Midbrain (tissue), 1 donor: ENCODE measurements at regions not wholly inside any gene's neighbourhood (a gene's known extent, or its start where the extent isn't known, plus 50 kb on each side); places are given as distances from the start of the nearest gene placed in this dataset.

Experiments used
- DNase-seq: peaks from one replicate; lab custom pipeline; 2025; lab: John Stamatoyannopoulos, UW

- no peak for DNase-seq
Measured at GRCh38 chr18:77985526-77986281, 736.1 kb downstream of the GALR1 start.

DNA sequence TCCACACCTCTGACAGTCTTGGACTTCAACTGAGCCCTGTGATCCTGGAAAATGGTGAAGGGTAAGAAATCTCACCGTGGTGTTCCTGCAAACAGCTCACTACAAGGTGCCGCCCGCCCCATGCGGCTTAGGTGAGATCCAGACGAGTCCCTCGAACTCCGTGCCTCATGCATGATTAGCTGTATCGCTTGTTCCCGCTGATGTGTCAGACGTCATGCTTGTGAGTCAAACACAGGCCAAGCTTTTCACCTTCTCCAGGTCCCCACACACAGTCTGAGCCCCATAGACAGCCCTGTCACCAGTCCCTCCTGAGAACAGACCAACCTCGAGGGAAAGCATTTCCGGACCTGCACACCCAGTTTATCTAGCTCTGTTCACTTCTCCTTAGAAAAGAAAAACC is 740.5 kb downstream of the GALR1 start:
- no peak for DNase-seq

GRCh38 chr18:77990901-77991300 is 741.3 kb downstream of the GALR1 start:
- no peak for DNase-seq

DNA sequence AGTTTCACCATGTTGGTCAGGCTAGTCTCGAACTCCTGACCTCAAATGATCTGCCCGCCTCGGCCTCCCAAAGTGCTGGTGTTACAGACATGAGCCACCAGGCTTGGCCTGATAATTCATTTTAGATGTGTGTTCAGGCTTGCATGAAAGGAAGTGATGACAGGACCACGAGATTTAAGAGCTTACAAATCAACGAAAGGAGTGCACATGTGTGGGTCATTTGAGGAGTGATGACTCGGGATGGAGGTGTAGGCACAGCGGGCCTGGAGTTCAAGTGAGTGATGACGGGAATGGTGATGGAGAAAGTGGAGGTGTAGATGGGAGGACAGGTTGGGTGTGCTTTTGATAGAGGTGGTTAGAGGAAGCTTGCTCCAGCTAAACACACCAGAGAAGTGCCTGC is 742.4 kb downstream of the GALR1 start:
- DNase-seq, result no peak

- DNase-seq, result no peak
Measured at GRCh38 chr18:77993188-77993981, 743.7 kb downstream of the GALR1 start.

DNA sequence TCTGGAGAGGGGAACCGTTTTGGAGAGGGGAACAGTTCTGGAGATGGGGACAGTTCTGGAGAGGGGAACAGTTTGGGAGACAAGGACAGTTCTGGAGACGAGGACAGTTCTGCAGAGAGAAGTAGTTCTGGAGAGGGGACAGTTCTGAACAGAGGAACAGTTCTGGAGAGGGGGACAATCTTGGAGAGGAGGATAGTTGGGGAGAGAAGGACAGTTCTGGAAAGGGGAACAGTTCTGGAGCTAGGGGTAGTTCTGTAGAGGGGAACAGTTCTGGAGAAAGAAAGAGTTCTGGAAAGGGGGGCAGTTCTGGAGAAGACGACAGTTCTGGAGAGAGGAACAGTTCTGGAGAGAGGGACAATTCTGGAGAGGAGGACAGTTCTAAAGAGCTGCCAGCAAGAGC is 745.9 kb downstream of the GALR1 start:
- no peak for DNase-seq

DNA sequence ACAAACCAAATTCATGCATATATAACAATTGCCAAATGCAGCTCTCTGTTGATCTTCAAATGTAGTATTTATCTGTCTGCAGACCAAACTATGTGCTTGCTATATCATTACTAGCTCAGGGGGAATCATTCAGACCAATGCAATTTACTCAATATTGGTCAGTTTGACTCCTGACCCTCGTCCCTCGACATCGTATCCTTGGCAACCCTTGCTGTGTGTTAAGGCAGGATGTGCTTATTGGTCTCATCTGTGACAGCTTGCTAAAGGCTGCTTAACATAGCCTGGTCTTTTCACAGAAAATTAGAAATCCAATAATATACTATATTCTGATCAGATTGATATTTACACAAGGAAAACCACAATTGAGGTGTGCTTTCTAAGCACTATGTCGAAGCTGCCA is 747.1 kb downstream of the GALR1 start:
- DNase-seq, result no peak

- no peak for DNase-seq
Measured at GRCh38 chr18:78001811-78002210, 752.2 kb downstream of the GALR1 start.

DNA sequence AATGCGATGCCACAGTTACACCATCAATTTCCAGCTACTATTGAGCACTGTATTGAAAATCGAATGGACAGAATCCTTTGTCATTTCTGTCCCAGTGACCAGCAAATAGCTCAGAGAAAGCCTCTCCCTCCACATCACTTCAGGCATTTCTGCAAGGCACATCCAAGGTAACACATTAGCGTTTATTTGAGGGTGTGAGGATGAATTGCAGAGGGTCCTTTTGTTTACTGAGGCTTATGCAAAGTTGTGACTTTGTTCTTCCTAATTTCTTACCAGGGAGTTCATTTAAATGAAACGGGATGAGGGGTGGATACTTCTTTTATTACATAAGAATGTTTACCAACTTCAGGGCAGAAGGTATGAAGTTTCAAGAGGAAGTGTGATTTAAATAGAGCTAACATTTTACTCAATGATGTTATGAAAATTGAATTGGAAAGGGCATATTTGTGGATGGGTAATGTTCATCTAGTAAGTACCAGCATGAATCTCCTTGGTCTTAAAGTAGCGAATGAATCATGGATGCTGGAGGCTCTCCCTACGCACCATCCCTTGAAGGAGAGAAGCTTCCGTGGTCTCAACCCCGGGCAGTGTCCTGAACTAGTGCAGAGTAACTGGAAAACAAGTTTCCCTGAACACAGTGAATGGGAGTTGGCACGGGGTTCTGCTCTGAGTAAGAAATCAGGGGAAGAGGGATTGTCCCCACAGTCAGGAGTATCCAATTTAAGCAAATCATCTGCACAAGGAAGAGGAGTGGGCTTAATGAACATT is 756.5 kb downstream of the GALR1 start:
- no peak for DNase-seq

DNA sequence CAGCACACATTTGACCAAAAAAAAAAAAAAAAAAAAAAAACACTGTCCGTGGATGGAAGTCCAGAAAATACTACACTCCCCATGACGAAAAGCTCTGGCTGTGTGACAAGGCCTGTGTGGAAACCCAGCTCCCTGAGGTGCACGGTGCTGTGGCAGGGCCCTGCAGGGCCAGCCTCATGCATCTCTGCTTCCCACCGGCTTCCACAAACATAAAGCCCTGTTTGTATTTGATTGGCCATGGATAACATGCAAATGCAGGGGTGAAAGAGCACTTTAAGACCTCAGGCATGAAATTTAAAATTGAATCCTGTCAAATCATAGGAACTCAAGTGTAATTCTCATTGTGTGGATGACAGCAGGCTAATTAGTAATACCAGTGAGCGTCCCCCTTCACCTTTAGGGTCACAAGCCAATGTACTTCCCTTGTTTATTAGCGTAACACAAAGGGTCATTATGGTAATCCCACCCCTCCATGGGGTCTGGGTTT is 757.2 kb downstream of the GALR1 start:
- DNase-seq, result no peak

DNA sequence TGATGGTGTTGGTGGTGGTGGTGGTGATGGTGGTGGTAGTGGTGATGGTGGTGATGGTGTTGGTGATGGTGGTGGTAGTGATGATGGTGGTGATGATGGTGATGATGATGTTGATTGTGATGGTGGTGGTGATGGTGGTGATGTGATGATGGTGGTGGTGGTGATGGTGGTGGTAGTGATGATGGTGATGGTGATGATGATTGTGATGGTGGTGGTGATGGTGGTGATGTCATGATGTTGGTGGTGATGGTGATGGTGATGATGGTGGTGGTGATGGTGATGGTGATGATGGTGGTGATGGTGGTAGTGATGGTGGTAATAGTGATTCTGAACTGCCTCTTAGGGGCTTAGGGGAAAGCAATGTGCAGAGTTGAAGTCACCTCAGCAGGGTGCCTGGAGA is 760.7 kb downstream of the GALR1 start:
- DNase-seq, result no peak

GRCh38 chr18:78017869-78018268 is 768.2 kb downstream of the GALR1 start:
- no peak for DNase-seq

- DNase-seq, result no peak
Measured at GRCh38 chr18:78021196-78021595, 771.5 kb downstream of the GALR1 start.

DNA sequence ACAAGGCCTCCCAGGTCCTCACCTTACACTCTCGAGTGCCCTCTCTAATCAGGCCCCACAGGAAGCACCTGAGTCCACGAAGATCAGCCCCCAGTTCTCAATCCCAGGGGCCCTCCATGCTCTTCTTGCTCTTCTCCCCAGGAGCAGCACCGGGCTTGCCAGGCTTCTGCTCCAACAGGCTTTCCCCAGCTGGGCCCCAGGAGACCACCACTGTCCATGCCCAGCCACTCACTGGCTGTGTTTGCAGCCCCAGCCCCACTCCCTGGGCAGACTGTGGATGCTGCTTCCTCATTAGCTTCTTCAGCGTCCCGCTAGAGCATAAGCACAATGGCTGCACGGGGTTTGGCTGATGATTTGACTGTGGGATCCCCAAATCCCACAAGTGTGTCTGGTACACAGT is 781.9 kb downstream of the GALR1 start:
- DNase-seq, result no peak

- DNase-seq, result no peak
Measured at GRCh38 chr18:78031991-78032390, 782.3 kb downstream of the GALR1 start.

DNA sequence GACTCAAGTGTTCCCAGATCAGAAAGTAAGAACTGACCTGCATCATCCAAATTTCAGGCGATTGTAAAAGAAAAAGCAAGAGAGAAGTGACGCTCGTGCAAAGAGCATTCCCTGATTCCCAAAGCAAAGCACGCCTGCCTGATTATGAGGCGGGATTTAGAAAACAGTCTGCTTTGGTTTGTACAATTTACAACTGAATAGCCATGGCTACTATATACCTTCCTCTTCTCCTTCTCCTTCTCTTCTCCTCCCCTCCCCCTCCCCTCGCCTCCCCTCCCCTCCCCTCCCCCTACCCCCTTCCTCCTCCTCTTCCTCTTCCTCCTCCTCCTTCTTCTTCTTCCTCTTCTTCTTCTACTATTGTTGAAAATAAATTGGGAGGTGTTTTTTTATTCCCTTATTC is 782.9 kb downstream of the GALR1 start:
- no peak for DNase-seq

DNA sequence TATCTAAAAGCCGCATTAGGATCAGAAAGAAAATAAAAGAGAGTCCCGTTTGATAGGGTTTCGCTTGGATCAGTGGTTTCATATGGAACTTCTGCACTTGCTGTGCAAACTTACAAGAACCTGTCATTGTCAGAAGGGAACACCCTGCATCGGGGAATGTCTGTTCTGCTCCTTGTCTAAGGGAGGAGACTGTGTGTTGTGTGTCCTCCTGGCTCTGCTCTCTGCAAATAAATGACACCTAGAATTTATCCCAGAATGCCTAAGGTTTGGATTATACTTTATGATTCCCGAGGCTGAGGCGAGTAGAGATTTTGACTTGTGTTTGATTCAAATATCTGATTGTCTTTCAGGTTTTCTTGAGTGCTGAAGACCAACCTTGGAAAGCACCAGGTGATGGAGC is 785.1 kb downstream of the GALR1 start:
- no peak for DNase-seq

- DNase-seq, result no peak
Measured at GRCh38 chr18:78041218-78041617, 791.6 kb downstream of the GALR1 start.

DNA sequence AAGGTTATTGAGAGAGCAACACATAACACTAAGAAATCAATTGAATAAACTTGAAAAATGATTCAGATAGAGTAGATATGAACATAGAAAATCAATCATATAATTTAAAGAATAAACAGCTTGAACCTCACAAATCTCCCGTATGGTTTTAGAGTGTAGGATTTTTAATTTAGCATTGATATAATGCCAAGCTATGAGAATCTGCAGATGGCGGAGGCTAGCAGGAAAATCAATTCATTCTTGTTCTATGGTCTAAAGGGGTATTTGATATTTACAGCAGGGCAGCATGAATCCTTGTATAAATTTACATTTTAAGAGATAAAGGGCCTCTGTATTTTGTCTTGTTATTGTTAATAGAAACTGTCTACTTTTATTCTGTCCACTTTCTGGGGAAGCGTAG is 797.0 kb downstream of the GALR1 start:
- DNase-seq, result no peak

- no peak for DNase-seq
Measured at GRCh38 chr18:78049281-78049680, 799.6 kb downstream of the GALR1 start.

DNA sequence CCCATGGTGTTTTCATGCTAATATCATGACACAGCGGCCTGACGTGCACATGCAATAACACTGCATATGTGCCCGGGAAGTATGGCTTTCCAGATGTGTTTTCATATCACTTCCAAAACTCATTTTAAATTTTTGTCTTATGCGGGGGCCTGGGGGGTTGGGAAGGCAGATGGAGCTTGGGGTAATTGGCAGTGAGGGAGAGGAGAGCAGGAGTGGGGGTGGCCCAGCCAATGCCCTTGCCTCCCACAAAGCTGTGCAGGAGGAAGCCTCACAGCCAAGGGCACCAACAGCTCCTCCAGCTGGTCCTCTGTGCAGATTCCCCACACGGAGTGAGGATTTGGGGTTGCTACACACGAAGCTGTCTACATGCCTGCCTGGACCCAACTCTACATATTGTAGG is 805.2 kb downstream of the GALR1 start:
- DNase-seq, result no peak

DNA sequence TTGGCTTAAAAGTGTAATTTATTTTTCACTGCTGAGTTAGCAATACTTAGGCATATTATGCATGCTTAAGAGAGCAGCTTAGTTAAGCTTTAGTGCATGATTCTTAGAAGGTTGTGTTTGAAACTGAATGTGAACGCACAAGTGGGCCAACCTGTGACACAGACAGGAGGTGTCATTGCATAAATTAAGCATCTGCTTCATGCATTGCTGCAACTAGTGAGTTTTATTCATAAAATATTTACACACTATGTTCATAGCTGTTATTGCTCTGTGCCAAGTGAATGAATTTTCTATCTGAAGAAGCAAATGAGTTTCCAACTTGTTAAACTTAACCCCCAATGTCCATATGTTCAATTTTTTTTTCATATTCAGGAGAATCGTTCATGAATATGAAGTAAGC is 806.4 kb downstream of the GALR1 start:
- no peak for DNase-seq
